GM18519 (cell line): ENCODE measurements at regions not wholly inside any gene's neighbourhood (a gene's known extent, or its start where the extent isn't known, plus 50 kb on each side); places are given as distances from the start of the nearest gene placed in this dataset.
"Not testable (repeated sequence)": the region's sequence is repeated elsewhere in the genome, so short reads cannot be mapped to it uniquely, and the experiment has no call there.

ENCODE experiments used
- ATAC-seq: cut with Tn5 transposase; IDR thresholded peaks from one replicate; pipeline ENCODE4 v1.9.1; 2021; ENCODE audit warnings: mild to moderate bottlenecking, moderate library complexity; ENCODE audit not compliant: unreplicated experiment, low FRiP score

- no peak for ATAC-seq
Measured at GRCh38 chr7:131625817-131626372, 69.5 kb upstream of the PODXL start.

- not testable (repeated sequence) for ATAC-seq
Measured at GRCh38 chr7:131625345-131625744, 68.9 kb upstream of the PODXL start.

- ATAC-seq, result no peak
Measured at GRCh38 chr7:131624536-131624935, 68.1 kb upstream of the PODXL start.

GRCh38 chr7:131623154-131623553 lies 66.7 kb upstream of the PODXL start:
- no peak for ATAC-seq

GRCh38 chr7:131621652-131622051 lies 65.2 kb upstream of the PODXL start:
- ATAC-seq, result no peak

- no peak for ATAC-seq
Measured at GRCh38 chr7:131620673-131621609, 64.5 kb upstream of the PODXL start.

GRCh38 chr7:131619336-131620305 lies 63.2 kb upstream of the PODXL start:
- ATAC-seq, result no peak

- no peak for ATAC-seq
Measured at GRCh38 chr7:131618391-131618790, 62.0 kb upstream of the PODXL start.

GRCh38 chr7:131616487-131617200 lies 60.2 kb upstream of the PODXL start:
- ATAC-seq, result no peak

GRCh38 chr7:131613909-131614308 lies 57.5 kb upstream of the PODXL start:
- no peak for ATAC-seq

- ATAC-seq, result no peak
Measured at GRCh38 chr7:131610007-131610406, 53.6 kb upstream of the PODXL start.

- ATAC-seq, result no peak
Measured at GRCh38 chr7:131608116-131608500, 51.7 kb upstream of the PODXL start.

- no peak for ATAC-seq
Measured at GRCh38 chr7:131607291-131608115, 51.1 kb upstream of the PODXL start.

GRCh38 chr7:131606346-131607290 lies 50.2 kb upstream of the PODXL start:
- no peak for ATAC-seq
